D721Med (cell line): ENCODE measurements at regions not wholly inside any gene's neighbourhood (a gene's known extent, or its start where the extent isn't known, plus 50 kb on each side); places are given as distances from the start of the nearest gene placed in this dataset.

Source experiments
- DNase-seq: peaks from one replicate; pipeline ENCODE4 v3.0.0; 2011; ENCODE audit warnings: low spot score; ENCODE audit not compliant: insufficient read length
- FAIRE-seq: peaks from 2 replicates; lab custom pipeline; 2011; peaks lifted over from hg19 to GRCh38; lab: Jason Lieb, UNC
- TF ChIP-seq, protein P1 (sequence below): IDR thresholded peaks from 2 replicates; pipeline ENCODE4 v1.5.1; 2012; ENCODE audit warnings: mild to moderate bottlenecking, control low read depth; ENCODE audit not compliant: insufficient read depth; ENCODE audit errors: missing control alignments

DNA sequence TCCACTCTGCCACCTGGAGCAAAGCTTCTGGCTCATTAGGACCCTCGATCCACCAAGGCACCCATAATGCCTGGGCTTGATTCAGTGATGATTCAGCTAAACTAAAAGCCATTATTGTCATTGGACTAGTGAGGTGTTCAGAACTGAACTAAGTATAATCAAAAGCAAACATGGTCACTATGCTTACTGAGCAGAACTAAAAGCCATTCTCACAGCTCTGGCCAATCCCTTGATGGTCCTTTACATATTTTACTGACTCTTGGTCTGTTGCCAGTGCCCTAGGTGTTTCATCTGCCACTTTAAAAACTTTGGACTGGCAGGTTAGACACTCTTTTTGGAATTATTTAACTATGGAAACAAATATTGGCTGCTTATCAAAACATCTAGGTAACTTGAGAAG lies 703.5 kb downstream of the FAT4 start:
- TF ChIP-seq, protein P1, sequence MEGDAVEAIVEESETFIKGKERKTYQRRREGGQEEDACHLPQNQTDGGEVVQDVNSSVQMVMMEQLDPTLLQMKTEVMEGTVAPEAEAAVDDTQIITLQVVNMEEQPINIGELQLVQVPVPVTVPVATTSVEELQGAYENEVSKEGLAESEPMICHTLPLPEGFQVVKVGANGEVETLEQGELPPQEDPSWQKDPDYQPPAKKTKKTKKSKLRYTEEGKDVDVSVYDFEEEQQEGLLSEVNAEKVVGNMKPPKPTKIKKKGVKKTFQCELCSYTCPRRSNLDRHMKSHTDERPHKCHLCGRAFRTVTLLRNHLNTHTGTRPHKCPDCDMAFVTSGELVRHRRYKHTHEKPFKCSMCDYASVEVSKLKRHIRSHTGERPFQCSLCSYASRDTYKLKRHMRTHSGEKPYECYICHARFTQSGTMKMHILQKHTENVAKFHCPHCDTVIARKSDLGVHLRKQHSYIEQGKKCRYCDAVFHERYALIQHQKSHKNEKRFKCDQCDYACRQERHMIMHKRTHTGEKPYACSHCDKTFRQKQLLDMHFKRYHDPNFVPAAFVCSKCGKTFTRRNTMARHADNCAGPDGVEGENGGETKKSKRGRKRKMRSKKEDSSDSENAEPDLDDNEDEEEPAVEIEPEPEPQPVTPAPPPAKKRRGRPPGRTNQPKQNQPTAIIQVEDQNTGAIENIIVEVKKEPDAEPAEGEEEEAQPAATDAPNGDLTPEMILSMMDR = no peak
- no peak for DNase-seq
- FAIRE-seq = no peak

DNA sequence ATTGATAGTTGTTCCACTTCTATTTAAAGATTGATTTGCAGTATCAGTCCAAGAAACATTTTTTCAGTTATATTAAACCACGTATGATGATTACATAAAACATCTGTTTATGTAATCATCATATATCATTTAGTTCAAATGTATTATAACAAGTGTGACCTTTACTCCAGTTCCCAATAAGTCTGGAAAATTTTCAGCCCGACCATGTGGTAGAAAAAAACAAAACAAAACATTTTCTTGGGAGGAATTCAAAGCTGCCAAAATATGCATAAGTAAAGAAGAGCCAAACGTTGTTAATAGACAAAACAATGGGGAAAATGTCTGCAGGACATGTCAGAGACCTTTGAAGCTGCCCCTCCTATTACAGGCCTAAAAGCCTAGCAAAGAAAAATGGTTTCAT lies 709.1 kb downstream of the FAT4 start:
- no peak for FAIRE-seq
- no peak for DNase-seq
- TF ChIP-seq, protein P1 = no peak

- TF ChIP-seq, protein P1 = no peak
- FAIRE-seq = no peak
- no peak for DNase-seq
These were observed 712.8 kb downstream of the FAT4 start for GRCh38 chr4:126027601-126028000.

DNA sequence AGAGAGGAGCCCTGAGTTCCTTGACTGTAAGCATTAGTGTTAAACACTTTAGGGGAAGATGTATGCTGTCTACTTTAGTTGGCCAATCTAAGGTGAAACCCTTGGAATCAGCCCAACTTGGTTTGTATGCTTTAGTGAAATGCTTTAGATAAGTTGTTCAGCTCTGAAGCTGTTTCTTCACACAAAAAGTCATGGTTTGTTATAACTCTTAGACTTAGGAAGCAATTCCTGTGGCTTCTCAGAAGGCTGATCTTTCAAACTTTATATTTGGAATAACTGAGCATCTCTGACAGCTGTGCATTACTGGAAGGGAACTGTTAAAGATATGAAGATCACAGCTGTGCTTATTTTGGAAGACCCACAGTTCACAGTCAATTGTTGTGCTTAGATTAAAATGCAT lies 714.1 kb downstream of the FAT4 start:
- TF ChIP-seq, protein P1 = no peak
- DNase-seq (no peak), FAIRE-seq (no peak)

GRCh38 chr4:126037231-126037630 lies 722.5 kb downstream of the FAT4 start:
- TF ChIP-seq, protein P1 = no peak
- DNase-seq (no peak), FAIRE-seq (no peak)

DNA sequence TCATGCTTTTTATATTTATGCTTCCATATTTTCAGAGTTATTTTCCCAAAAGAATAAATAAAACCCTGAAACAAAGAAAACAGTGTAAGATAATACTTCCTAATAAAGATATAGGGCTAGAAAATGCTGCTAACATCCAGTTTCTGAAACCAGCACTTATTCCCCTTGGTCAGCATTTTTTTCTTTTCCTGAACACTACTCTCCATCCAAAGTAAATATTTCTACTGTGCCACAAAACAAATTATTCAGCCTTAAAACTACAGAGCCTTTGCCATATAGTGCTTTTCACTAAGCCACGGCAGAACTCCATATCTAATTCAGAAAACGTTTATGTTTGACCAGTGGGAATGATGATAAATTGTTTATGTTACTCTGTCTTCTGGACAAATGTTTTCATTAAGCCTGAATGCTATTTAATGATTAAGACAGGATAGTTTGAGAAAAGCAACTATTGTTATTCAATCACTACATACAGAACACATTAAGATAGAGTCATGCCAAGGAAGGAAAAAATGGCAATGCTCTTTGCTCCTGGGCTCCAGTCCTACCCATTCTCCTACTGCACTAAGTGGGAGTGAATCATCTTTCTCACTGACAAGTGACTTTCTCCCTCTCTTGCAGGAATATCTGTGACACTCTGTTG lies 723.9 kb downstream of the FAT4 start:
- DNase-seq (no peak), FAIRE-seq (no peak)
- TF ChIP-seq, protein P1 = no peak

GRCh38 chr4:126046081-126046614 lies 731.4 kb downstream of the FAT4 start:
- TF ChIP-seq, protein P1 = no peak
- FAIRE-seq (no peak), DNase-seq (no peak)
